HG02970 (cell line): ENCODE measurements at regions not wholly inside any gene's neighbourhood (a gene's known extent, or its start where the extent isn't known, plus 50 kb on each side); places are given as distances from the start of the nearest gene placed in this dataset.

Experiments
- ATAC-seq: cut with Tn5 transposase; IDR thresholded peaks from one replicate; pipeline ENCODE4 v1.9.1; 2021; ENCODE audit warnings: mild to moderate bottlenecking, moderate library complexity, moderate number of reproducible peaks; ENCODE audit not compliant: unreplicated experiment, low FRiP score

DNA sequence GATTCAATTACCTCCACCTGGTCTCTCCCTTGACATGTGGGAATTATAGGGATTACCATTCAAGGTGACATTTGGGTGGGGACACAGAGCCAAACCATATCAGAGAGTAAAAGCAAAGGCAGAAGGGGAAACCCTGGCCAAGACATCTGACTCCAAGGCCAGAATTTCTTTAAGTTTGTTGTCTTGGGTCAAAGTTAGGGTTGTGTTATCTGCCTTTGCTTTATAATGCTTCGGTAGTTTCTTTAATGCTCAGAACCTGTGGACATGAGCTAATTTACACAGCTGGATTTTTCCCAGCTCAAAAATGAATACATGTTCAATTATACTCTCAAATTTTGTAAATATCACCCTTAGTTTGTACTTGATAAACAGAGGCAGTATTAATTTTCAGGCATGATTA lies 1074.4 kb downstream of the ADGRL2 start:
- no peak for ATAC-seq

DNA sequence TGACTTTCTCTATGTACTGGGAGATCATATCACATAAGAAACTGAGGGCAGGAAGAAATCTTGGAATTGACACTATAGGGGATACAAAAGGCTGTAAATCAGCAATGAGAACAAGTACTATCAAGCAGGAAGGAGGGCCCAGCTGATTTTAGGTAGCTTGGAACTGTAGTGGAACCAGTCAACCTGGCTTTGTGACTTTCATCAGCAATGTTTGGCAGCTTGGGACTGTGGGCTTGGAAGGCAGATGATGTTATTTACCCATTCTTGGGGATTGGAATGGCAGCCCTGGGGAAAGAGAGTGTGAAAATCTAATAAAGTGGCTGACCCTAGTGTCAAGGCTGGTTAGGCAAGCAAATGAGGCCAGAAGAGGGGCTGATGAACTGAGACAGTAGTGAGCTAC lies 1073.3 kb downstream of the ADGRL2 start:
- ATAC-seq: no peak

DNA sequence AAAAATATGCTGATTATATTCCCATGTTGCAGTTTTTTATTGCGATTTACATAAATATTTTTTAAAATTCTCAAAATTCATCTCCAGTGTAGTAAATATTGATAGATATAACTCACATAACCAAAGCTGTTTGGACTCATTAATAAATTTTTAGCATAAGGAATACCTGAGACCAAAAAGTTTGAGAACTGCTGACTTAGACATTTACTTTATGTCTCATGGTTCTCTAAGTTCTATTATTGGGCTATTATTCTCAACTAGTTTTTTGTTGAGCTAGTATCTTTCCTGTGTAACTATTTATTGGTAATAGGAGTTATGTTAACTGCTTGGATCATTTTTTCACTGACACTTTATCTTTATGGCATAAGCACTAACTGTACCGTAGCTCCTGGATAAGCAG lies 1069.6 kb downstream of the ADGRL2 start:
- no peak for ATAC-seq

DNA sequence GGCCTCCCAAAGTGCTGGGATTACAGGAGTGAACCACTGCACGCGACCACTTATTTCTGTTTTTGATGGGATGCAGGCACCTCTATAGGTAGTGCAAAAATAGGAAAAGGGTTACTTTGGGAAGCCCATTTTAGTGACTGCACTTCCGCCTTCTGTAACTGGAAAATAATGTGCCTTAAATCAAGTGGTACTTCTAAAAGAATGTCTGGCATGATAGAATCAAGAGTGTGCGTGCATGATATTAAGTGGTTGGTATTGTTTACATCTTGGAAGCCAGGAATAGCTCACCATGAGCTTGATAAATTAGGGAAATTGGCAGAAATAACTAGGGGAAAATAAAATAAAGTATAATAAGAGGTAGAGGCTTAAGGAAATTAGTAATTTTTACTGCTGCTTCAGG lies 1067.0 kb downstream of the ADGRL2 start:
- no peak for ATAC-seq

DNA sequence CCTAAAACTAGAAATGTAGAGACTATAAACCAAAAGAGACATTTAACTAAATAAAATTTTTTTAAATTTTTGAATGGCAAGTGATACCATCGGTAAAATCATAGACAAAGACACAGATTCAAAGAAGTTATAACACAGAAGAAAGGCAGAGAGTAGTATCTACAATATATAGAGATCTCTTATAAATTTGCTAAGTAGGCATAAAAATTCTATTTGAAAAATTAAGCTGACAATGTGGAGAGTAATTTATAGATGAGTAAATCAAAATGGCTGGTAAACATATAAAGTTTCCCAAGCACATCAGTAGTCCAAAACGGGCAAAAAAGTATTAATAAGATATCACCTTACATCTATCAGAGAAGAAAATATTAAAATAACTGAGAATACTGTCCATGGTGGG lies 1061.0 kb downstream of the ADGRL2 start:
- no peak for ATAC-seq

DNA sequence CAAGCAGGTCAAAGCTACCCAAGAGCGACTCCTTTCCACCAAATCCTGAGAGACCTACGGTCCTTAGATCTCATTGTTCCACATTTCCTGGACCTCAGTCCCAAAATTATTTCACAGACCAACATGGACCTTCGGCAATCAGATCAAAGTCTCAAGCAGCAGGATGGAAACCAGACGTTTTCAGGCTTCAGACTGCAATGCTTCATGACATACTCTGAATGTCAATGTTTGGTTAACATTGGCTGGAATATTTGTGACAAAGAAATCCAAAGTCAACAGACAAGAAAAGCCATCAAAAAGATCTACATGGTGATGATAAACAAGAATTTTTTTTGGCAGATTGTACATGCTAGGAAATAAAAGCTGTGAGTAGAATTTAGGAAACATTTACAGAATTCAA lies 1057.3 kb downstream of the ADGRL2 start:
- no peak for ATAC-seq

DNA sequence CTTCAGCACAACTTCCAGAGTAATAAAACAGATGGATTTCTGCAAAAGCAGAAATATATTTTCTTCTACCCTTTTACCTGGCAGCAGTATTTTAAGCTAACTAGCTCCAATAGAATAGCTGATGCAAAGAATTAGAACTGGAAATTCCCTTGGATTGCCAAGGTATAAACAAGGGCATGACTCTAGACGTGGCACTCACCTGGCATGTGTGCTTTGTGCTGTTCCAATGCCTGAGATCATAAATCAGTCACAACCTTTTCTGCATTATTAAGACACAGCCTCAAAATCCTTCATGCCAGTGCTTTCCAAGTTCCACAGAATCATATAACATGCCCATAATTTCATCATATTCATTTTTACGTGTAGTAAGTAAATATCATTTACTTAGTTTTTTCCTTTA lies 1048.7 kb downstream of the ADGRL2 start:
- no peak for ATAC-seq

DNA sequence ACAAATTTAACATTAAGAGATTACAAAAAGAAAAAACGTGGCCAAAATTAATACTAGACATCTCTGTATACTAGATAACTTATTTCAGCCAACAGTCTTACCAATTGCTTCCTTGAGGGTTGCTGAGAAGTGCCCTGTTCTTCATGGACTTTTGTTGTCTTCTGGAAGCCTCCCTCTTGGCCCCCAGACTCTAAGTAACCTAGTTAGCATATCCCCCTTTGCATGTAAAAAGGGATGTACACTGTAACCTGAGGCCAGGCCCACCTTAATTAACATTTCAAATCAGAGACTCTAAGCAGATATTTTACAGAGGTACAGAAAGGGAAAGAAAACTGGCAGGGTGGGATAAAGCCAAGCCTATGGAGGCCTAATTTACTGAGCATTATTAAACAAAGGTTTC lies 1047.3 kb downstream of the ADGRL2 start:
- ATAC-seq: no peak

DNA sequence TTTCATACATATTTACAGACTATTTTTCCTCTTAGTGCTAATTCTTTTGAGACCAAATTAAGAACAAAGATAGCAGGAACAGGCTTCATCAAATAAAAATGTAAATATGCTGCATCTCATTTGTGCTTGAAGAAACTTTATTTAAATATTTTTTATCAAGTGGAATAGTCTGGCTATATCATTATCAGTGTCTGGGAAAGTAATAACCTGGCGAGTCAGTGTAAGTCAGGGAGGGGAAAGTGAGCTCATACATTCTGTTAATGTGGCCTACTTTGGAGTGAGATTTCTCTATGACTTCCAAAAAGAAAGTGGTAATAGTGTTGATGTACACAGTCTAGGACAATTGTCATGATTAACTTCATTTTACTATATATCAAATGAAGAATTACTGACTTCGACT lies 1045.1 kb downstream of the ADGRL2 start:
- ATAC-seq: no peak

DNA sequence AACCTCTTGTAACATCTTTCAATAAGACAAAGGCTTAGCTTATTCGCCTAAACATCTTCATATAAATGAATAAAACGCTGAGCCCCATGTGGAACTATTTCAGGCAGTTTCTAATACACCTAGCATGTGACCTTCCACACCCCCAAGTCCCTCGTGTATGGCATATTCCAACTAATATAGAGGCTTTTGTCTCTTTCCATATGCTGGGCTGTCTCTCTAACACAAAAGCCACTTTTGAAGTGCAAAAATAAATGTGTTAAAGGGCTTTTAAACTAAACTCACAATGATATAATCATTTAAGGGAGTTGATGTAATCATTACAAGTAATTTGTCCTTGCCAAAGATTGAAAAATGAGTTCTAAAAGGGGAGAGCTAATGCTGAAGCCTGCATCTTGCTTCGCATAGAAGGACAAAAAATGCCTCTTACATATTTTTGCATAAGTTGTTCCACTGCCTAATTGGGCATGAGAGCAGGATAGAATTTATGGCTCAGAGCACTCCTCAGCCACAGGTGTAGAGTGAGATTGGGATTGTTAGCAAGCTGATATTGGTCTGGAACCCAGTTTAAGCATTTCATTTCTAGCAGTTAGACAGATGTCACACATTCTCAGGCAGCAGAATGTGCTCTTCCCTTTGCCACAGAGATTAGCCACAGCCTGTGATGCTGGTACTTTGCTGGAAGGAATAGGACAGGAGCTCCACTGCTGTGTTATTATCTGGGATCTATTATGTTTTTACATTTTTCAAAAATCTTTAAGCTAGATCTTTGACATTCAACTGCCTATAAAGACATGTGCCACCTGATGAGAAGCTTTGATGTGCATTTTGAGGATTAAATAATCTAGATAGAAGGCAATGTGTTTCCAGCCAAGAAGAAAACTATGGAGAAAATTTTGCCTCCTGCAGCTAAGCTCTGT lies 1044.4 kb downstream of the ADGRL2 start:
- no peak for ATAC-seq

DNA sequence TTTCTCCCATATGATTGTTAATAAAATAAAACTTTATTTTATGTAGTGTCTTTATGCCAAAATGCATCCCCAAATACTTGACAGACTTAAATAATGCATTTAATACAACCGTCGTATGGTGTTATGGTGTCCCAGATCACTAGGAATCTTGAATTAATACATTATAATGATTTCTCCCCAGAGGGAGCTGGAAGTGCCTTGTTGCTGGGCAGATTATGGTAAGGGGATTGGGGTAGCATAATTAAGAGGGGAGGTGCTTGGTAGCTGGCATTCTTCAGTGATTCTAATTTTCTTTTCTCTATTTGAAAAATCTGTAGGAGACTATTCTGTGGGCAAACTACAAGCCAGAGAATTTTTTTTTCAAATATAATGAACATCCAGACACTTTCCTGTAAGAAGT lies 1043.7 kb downstream of the ADGRL2 start:
- no peak for ATAC-seq

DNA sequence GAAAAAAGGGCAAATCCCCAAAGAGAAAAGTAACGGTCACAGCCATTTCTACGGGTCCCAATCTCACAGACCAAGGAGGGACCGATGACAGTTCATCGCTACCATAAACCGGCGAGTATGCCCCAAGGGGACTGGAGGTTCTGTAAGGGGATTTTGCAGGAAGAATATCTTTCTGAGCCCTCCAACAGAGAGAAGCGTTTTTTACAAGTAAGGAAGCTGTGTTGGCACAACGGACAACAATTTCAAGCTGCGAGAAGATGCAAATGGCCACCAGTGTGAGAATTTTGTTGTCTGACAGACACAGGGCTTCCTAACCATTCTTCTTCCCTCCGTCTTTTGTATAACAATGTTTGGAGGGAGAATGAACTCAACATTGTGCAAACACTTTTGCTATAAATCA lies 1043.1 kb downstream of the ADGRL2 start:
- ATAC-seq: no peak

DNA sequence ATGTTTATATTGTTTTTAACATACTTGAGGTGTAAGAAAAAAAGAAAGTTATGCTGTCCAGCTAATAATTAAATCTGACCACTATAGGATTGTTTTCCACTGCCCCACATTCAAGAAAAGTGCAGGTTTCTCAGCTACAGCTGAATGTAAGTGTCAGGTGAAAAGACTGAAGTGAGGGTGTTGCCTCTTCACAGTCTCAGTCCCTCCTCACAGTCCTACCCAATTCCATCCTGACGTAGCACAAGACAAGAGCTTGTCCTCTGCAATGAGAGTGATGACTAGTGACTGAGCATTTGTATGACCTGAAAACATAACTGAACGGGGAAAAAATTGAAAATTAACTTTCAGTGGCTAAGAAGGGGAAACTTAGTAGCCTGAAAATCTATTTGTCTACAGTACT lies 1039.5 kb downstream of the ADGRL2 start:
- no peak for ATAC-seq

DNA sequence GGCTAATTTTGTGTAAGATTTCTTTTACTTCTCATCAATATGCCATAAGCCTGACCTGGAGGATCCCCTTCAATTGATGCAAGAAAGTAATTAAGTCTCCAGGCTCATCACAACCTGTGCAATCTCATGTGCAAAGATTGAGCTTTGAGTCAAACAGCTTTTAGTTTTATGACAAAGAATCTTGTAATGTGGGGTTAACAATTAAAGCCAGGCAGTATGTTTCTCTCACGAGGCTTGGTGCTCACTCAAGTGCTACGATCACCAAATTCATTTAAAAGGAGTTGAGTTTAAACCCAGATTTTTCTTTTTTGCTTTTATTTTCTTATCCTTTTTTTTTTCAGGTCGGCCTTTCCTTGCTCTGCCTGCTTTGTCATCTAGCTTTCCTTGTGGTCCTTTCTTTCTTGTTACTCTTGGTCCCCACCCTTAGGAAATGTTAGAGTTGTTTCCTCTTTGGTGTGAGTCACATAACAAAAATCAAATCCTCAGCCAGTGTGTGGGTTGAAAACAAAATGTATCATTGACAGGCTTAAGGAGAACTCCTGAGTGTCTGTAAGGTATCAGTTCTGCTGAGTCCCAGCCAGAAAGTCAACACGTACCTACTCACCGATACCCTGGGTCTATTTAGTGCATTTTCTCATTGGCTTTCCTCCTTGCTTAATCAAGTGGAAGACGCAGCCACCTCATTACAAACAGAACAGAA lies 1037.2 kb downstream of the ADGRL2 start:
- ATAC-seq: no peak

DNA sequence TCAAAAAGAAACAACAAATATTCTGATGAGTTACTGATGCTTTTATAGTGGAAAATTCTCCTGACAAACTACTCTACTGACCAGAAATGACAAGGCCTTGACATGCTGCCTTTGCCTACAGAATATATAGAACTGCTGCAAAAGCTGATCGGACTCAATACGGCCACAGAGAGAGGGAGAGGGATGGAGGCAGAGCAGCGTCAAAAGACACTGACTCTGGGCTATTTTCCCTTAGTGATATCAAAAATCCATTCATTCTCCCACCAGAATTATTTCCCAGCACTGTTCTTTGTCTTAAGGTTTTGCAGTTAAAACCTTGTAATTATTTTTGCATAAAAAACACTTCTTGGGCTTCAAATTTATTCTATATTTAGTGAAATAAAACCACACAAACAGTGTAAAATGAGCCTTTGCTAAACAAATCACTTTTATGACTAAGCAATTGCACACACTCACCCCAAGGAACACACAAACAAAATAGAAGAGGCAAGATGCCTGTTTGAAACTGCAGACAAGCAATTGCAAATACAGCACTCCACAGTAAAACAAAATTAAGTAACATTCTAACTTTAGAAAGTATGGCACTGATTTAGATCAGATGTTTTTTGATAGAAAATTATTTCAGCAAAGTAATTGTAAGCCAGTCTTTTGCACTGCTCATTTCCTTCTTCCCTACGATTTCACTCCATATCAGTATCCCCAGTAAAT lies 1036.4 kb downstream of the ADGRL2 start:
- ATAC-seq: no peak

DNA sequence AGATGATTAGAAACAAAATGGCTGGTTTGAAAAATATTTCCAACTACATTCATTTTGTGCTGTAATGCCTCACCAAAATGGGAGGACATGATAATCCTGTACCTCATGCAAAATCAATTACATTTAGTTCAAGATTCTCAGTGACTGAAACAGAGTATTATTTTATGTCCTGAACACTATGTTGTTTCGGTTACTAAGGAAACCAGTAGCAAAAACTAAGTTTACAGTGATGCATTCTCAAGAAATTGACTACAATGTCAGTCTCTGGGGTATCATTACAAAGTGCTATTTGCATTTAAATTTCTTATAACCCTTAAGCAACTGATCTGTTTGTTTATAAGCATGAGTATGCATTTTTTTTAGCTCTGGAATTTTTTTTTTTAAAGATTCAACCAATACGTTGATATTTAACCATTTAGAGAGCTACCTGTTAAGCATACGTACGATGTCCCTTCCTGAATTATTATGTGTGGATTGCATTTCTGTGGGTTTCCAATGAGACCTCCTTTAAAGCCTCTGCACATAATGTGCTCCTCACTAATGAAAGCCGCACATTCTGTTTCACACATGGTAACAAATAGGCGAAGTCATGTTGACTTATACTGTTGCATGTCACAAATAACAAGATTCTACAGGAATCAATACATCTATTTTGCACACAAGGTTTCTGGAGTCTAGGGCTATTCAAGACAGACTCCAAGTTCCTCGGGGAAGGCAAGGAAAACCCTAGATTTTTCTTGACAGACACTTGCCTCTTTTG lies 1035.7 kb downstream of the ADGRL2 start:
- ATAC-seq: no peak

DNA sequence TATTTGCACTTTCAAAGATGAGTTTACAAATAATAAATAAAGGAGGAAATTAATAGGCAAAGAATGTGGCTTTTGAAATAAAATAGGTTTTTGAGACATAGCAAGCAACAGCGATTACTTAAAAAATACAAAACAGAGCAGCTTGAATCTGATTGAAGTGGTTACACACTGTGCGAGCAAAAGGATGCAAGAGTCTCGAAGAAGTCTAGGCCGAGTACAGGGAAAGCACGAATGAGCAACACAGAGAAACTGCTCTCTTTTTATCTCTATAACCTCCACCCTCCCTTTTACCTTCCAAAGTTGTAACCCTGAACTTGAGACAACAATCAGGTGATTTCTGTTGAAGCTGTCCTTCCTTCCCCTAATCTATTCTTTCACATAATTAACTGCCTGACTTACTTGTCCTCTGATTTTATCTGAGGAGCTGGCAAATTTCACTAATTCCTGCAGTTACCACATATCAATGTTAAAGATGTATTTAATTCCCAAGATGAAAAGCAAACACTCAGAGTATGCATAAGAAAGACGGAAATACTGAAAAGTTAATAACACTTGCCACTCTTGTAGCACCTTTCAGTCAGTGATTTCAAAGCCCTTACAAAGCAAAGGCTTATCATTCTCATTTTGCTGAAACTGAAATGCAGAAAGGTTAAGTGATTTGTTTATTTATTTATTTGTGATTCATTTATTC lies 1030.1 kb downstream of the ADGRL2 start:
- no peak for ATAC-seq

DNA sequence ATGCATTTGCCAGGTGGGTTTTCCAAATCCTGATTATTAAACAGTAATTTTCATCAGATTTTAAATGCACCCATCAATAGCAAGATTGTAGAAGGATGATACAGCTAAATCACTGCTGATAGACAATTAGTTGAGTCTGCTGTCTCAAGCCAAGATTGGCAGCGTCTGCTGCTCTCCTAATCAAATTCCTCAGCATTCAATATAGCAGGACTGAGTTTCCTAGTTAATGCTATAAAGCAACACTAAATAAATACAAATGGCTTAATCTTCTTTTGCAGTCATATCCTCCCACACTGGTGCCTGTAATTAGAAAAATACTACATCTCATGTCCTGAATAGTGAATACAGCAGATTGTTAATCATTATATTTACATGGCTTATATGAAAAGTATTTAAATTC lies 1028.8 kb downstream of the ADGRL2 start:
- no peak for ATAC-seq

DNA sequence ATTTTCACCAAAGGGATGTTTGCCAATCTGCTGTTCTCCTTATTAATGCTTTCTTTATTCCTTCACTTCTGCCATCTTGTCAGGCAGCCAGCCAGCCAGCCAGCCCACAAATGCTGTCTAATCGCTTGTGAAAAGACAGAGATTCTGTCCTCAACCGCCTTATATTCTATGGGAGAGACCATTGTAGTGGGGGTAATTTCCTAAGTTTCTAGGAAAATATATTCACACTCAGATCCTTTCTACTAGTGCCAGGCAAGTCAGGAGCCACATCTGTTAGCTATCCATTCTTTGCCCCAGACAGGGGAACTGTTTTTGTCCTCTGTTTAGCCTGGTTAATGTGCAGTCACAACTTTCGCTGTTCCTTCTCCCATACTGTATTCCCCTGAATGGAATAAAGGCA lies 1023.1 kb downstream of the ADGRL2 start:
- ATAC-seq: no peak

DNA sequence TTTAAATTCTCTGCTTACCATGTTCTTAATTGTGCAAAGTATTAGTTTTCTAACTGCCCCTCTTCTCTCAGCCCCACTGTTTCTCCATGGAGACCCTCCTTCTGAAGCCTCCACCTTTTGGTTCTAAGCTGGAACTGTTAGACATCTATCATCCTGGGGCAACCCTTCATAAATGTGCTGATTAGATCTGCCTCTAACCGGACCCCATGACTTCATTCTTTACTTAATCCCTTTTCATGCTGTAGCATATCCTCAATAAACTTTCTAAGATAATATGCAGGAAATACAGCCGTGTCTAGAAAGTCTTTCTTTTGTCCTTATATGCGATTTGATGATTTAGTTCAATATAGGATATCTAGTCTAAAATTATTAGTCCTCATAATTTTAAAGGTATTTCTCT lies 1020.1 kb downstream of the ADGRL2 start:
- no peak for ATAC-seq
